HepG2 (cell line): ENCODE measurements at regions not wholly inside any gene's neighbourhood (a gene's known extent, or its start where the extent isn't known, plus 50 kb on each side); places are given as distances from the start of the nearest gene placed in this dataset.

Experiments used
- ATAC-seq: fragments of 200-7000 bp; cut with Tn5 transposase; 3 replicates; pipeline ENCODE4 v1.9.1; 2020; ENCODE audit warnings: mild to moderate bottlenecking, moderate library complexity
- BruUV-seq: library from RNA; stranded (reverse); fragments of 400-500 nt; replicated peaks from 2 replicates; lab custom pipeline; 2021; lab: Mats Ljungman, UMichigan
- CTCF ChIA-PET: fragments of 300-600 bp; formaldehyde crosslinking; extraction: SDS; loops from one replicate; lab custom pipeline; 2021; ENCODE audit warnings: low total read pairs, inconsistent platforms, low intra/inter-chr PET ratio; lab: Yijun Ruan, JAX
- POLR2A ChIA-PET: fragments of 350-600 bp; sonication (Branson Sonifier 250); formaldehyde crosslinking; loops from one replicate; lab custom pipeline; 2020; ENCODE audit warnings: antibody characterized with exemption, inconsistent platforms; lab: Yijun Ruan, JAX
- DNase-seq: peaks from one replicate; pipeline ENCODE4 v3.0.0-alpha.2; 2015; ENCODE audit warnings: low spot score
- FAIRE-seq: peaks from 3 replicates; lab custom pipeline; 2011; peaks lifted over from hg19 to GRCh38; lab: Jason Lieb, UNC
- H2AFZ ChIP-seq: one replicate; pipeline ENCODE4 v1.6.1; 2011; ENCODE audit warnings: low read length, inconsistent platforms
- H3K27ac ChIP-seq: fragments of 300-600 bp; 3 replicates; pipeline ENCODE4 v1.8.0; 2011; ENCODE audit warnings: mixed run types, mild to moderate bottlenecking, mixed read lengths, low read length, inconsistent platforms; ENCODE audit not compliant: insufficient read depth; ENCODE audit errors: extremely low read length
- H3K27me3 ChIP-seq, 2 experiments: fragments of 200-600 bp in 1 of 2; 2 replicates in 1 of 2; 3 replicates in 1 of 2; pipeline versions ENCODE4 v1.6.0 to v1.8.0; 2011; ENCODE audit warnings: low read length in 2 of 2, mild to moderate bottlenecking in 2 of 2, moderate library complexity in 2 of 2, inconsistent platforms in 1 of 2; ENCODE audit not compliant: insufficient read depth in 2 of 2, control insufficient read depth in 1 of 2
- H3K36me3 ChIP-seq, 2 experiments: fragments of 200-600 bp in 1 of 2; replicated peaks in 1 of 2; 2 replicates in 1 of 2; 3 replicates in 1 of 2; pipeline versions ENCODE4 v1.5.1 to v1.8.0; 2011; ENCODE audit warnings: low read length in 2 of 2, inconsistent platforms in 1 of 2; ENCODE audit not compliant: insufficient read depth in 2 of 2, control insufficient read depth in 1 of 2
- H3K4me1 ChIP-seq: 2 replicates; pipeline ENCODE4 v1.5.1; 2012; ENCODE audit warnings: low read length, inconsistent platforms; ENCODE audit not compliant: insufficient read depth
- H3K4me2 ChIP-seq: 2 replicates; pipeline ENCODE4 v1.6.0; 2011; ENCODE audit warnings: low read depth, low read length, inconsistent platforms
- H3K4me3 ChIP-seq, 3 experiments: fragments of 200-600 bp in 1 of 3; sonication (generic), shearing (Covaris generic) in 1 of 3; replicated peaks in 1 of 3; 2 replicates each; pipeline ENCODE4 v1.5.1; 2011 to 2016; ENCODE audit warnings: low read length in 3 of 3, inconsistent platforms in 2 of 3, low read depth in 2 of 3, mild to moderate bottlenecking in 2 of 3, control low read depth in 1 of 3, mixed read lengths in 1 of 3; ENCODE audit not compliant: insufficient read depth in 1 of 3
- H3K79me2 ChIP-seq: one replicate; pipeline ENCODE4 v1.6.1; 2011; ENCODE audit warnings: low read length, inconsistent platforms; ENCODE audit not compliant: insufficient read depth
- H3K9ac ChIP-seq: 2 replicates; pipeline ENCODE4 v1.6.0; 2011; ENCODE audit warnings: mild to moderate bottlenecking, low read depth, low read length, inconsistent platforms; ENCODE audit not compliant: insufficient read depth
- H3K9me3 ChIP-seq: 2 replicates; pipeline ENCODE4 v1.5.1; 2012; ENCODE audit warnings: mild to moderate bottlenecking, low read length
- H4K20me1 ChIP-seq: 2 replicates; pipeline ENCODE4 v1.6.0; 2011; ENCODE audit warnings: inconsistent platforms, mild to moderate bottlenecking, low read length, moderate library complexity; ENCODE audit not compliant: insufficient read depth
- AKNA ChIP-seq: sonication (generic); formaldehyde crosslinking; IDR thresholded peaks from 2 replicates; pipeline ENCODE4 v1.4.0; 2020; ENCODE audit warnings: missing genetic modification reagents, borderline replicate concordance
- ATAD3A ChIP-seq: sonication (generic); formaldehyde crosslinking; IDR thresholded peaks from 2 replicates; pipeline ENCODE4 v1.4.0; 2020; ENCODE audit warnings: missing genetic modification reagents
- BCL6 ChIP-seq: IDR thresholded peaks from 2 replicates; pipeline ENCODE4 v1.6.1; 2016; ENCODE audit warnings: missing genetic modification reagents, missing compliant biosample characterization
- CCAR2 ChIP-seq: fragments of 200-400 bp; formaldehyde crosslinking; optimal IDR thresholded peaks from 2 replicates; pipeline ENCODE3; 2018; ENCODE audit warnings: low read depth, mild to moderate bottlenecking, low read length, moderate library complexity
- ELK4 ChIP-seq: sonication (generic); formaldehyde crosslinking; IDR thresholded peaks from 2 replicates; pipeline ENCODE4 v1.9.0; 2021; ENCODE audit warnings: missing genetic modification reagents, borderline replicate concordance
- JUN ChIP-seq: sonication (generic); formaldehyde crosslinking; IDR thresholded peaks from 2 replicates; pipeline ENCODE4 v1.4.0; 2020; ENCODE audit warnings: mild to moderate bottlenecking, missing genetic modification reagents
- MED1 ChIP-seq: sonication (generic); formaldehyde crosslinking; IDR thresholded peaks from 2 replicates; pipeline ENCODE4 v1.4.0; 2020; ENCODE audit warnings: missing genetic modification reagents
- RFX1 ChIP-seq: fragments of 450-650 bp; IDR thresholded peaks from 2 replicates; pipeline ENCODE4 v1.6.1; 2017
- SRY ChIP-seq: sonication (generic); formaldehyde crosslinking; IDR thresholded peaks from 2 replicates; pipeline ENCODE4 v1.8.0; 2022; ENCODE audit warnings: mild to moderate bottlenecking, missing genetic modification reagents
- XRCC5 ChIP-seq: fragments of 200-400 bp; formaldehyde crosslinking; optimal IDR thresholded peaks from 2 replicates; pipeline ENCODE3; 2017; ENCODE audit warnings: mild to moderate bottlenecking, low read length
- ZNF256 ChIP-seq: sonication (generic); formaldehyde crosslinking; conservative IDR thresholded peaks from 2 replicates; pipeline ENCODE4 v1.4.0; 2020; ENCODE audit warnings: missing genetic modification reagents
- ZNF292 ChIP-seq: sonication (generic); formaldehyde crosslinking; IDR thresholded peaks from 2 replicates; pipeline ENCODE4 v1.8.1; 2022; ENCODE audit warnings: mild to moderate bottlenecking, low read depth, missing genetic modification reagents, borderline replicate concordance
- ZNF3 ChIP-seq: IDR thresholded peaks from 2 replicates; pipeline ENCODE4 v1.7.0; 2017; ENCODE audit warnings: inconsistent platforms
- ZNF30 ChIP-seq: sonication (generic); formaldehyde crosslinking; IDR thresholded peaks from 2 replicates; pipeline ENCODE4 v1.5.0; 2020; ENCODE audit warnings: mild to moderate bottlenecking, missing genetic modification reagents
- ZNF44 ChIP-seq: sonication (generic); formaldehyde crosslinking; IDR thresholded peaks from 2 replicates; pipeline ENCODE4 v1.5.1; 2020; ENCODE audit warnings: mild to moderate bottlenecking, missing genetic modification reagents
- ZNF644 ChIP-seq: IDR thresholded peaks from 2 replicates; pipeline ENCODE4 v1.6.1; 2016; ENCODE audit warnings: low read depth
- ZNF788 ChIP-seq: sonication (generic); formaldehyde crosslinking; IDR thresholded peaks from 2 replicates; pipeline ENCODE4 v1.5.0; 2020; ENCODE audit warnings: mild to moderate bottlenecking, missing genetic modification reagents, borderline replicate concordance
- ZNF891 ChIP-seq: sonication (generic); formaldehyde crosslinking; IDR thresholded peaks from 2 replicates; pipeline ENCODE4 v1.5.0; 2020; ENCODE audit warnings: mild to moderate bottlenecking, missing genetic modification reagents
- WGBS: methylation state at CpG from one replicate; pipeline ENCODE4 v1.1.6; 2017; ENCODE audit warnings: low lambda C conversion rate; 5-methylcytosine and 5-hydroxymethylcytosine counted together
- in situ Hi-C: cut with HindIII; loops from 2 replicates; pipeline ENCODE4 v1.10.0; 2017; ENCODE audit warnings: low pct_unique_long_range_greater_than_20kb; ENCODE audit not compliant: extremely low pct_ligation_motif_present
- intact Hi-C: fragments of 100-400 bp; cut with micrococcal nuclease; formaldehyde crosslinking; loops from one replicate; pipeline ENCODE4 v1.10.0; 2022; ENCODE audit not compliant: unreplicated experiment

- TF ChIP-seq XRCC5 = no peak
- 0 out of 2 replicates have a peak, but pooled peaks have one; percentile 28 for TF ChIP-seq ZNF292 (CRISPR knock-in tag)
- peak; percentile 81 for TF ChIP-seq ZNF644 (CRISPR knock-in tag)
- no peak for TF ChIP-seq BCL6 (CRISPR knock-in tag)
These were observed 166.9 kb downstream of the UACA start (continued) for GRCh38 chr15:70596354-70597055.

- Histone ChIP-seq H3K36me3 (no peaks in the 10 kb centered on the region), H2AFZ (no peak overlapping the region)
- no TSS peak for BruUV-seq
These were observed 169.6 kb downstream of the UACA start for GRCh38 chr15:70593795-70594194.

GRCh38 chr15:70589728-70590127 is 173.6 kb downstream of the UACA start:
- DNase-seq = no peak
- ATAC-seq = no peak
- H3K27ac ChIP-seq = no peak overlapping the region
- H3K36me3 ChIP-seq = no peaks in the 10 kb centered on the region
- in situ Hi-C loops = no loop called here
- no peak overlapping the region for H3K4me2 ChIP-seq
- peaks cover 30% of the 10 kb centered on the region for H3K4me1 ChIP-seq
- no peaks in the 10 kb centered on the region for H3K9me3 ChIP-seq
- H3K79me2 ChIP-seq = no peaks in the 10 kb centered on the region
- intact Hi-C loops = no loop called here
- H3K9ac ChIP-seq = no peak overlapping the region
- 54% methylated on average over 4 of the region's 4 CpGs for WGBS
- BruUV-seq = no TSS peak
- H3K27me3 ChIP-seq = no peaks in the 10 kb centered on the region
- no peak for FAIRE-seq
- no peak overlapping the region for H3K4me3 ChIP-seq
- H2AFZ ChIP-seq = no peak overlapping the region
- no peaks in the 10 kb centered on the region for H4K20me1 ChIP-seq
- ChIA-PET CTCF (no interaction called here), POLR2A (no interaction called here)
- TF ChIP-seq AKNA (no peak), ELK4 (CRISPR knock-in tag) (no peak), ZNF891 (CRISPR knock-in tag) (no peak), CCAR2 (no peak), ZNF292 (CRISPR knock-in tag) (no peak), RFX1 (no peak)

More at GRCh38 chr15:70593795-70594194, 169.6 kb downstream of the UACA start:
- in situ Hi-C loops (no loop called here), intact Hi-C loops (no loop called here)
- H3K79me2 ChIP-seq = no peaks in the 10 kb centered on the region
- ATAC-seq (no peak), FAIRE-seq (no peak), DNase-seq (no peak)
- TF ChIP-seq MED1 (no peak), ZNF30 (CRISPR knock-in tag) (no peak), ZNF788 (CRISPR knock-in tag) (no peak), ZNF44 (CRISPR knock-in tag) (no peak), ZNF3 (CRISPR knock-in tag) (no peak), ZNF256 (CRISPR knock-in tag) (no peak), SRY (CRISPR knock-in tag) (no peak), ATAD3A (no peak), JUN (no peak)
- H3K9me3 ChIP-seq = no peaks in the 10 kb centered on the region
- no peak overlapping the region for H3K27ac ChIP-seq
- H3K27me3 ChIP-seq = no peaks in the 10 kb centered on the region
- ChIA-PET POLR2A (no interaction called here), CTCF (no interaction called here)
- H3K9ac ChIP-seq = no peak overlapping the region
- peaks cover 36% of the 10 kb centered on the region for H3K4me1 ChIP-seq
- H3K4me2 ChIP-seq = no peak overlapping the region
- no peak overlapping the region for H3K4me3 ChIP-seq
- H4K20me1 ChIP-seq = no peaks in the 10 kb centered on the region
